AG04450 (cell line): ENCODE measurements at regions not wholly inside any gene's neighbourhood (a gene's known extent, or its start where the extent isn't known, plus 50 kb on each side); places are given as distances from the start of the nearest gene placed in this dataset.

ENCODE experiments used
- CTCF ChIA-PET: fragments of 300-600, 350-600 bp; formaldehyde crosslinking; extraction: SDS; loops from one replicate; lab custom pipeline; 2022; ENCODE audit warnings: antibody characterized with exemption, inconsistent platforms; lab: Charles Lee
- POLR2A ChIA-PET: fragments of 350-600 bp; formaldehyde crosslinking; extraction: SDS; loops from one replicate; lab custom pipeline; 2021; ENCODE audit warnings: antibody characterized with exemption, inconsistent platforms; lab: Yijun Ruan, JAX
- DNase-seq: peaks from one replicate; pipeline ENCODE4 v3.0.0-alpha.2; 2011; ENCODE audit warnings: low read depth, low spot score
- H3K27ac ChIP-seq: one replicate; pipeline ENCODE4 v1.5.1; 2012; ENCODE audit warnings: low read depth, low read length, control low read depth
- H3K27me3 ChIP-seq: one replicate; pipeline ENCODE4 v1.6.0; 2012; ENCODE audit warnings: low read length; ENCODE audit not compliant: control insufficient read depth, insufficient read depth
- H3K4me3 ChIP-seq: 2 replicates; pipeline ENCODE4 v1.5.1; 2011; ENCODE audit warnings: mild to moderate bottlenecking, low read depth, low read length, control low read depth
- H3K9me3 ChIP-seq: 2 replicates; pipeline ENCODE4 v1.5.1; 2012; ENCODE audit warnings: low read length; ENCODE audit not compliant: control insufficient read depth, insufficient read depth
- TF ChIP-seq, protein P1 (sequence below): IDR thresholded peaks from 2 replicates; pipeline ENCODE4 v1.5.1; 2011; ENCODE audit warnings: low read depth, low read length, control low read depth, inconsistent platforms

DNA sequence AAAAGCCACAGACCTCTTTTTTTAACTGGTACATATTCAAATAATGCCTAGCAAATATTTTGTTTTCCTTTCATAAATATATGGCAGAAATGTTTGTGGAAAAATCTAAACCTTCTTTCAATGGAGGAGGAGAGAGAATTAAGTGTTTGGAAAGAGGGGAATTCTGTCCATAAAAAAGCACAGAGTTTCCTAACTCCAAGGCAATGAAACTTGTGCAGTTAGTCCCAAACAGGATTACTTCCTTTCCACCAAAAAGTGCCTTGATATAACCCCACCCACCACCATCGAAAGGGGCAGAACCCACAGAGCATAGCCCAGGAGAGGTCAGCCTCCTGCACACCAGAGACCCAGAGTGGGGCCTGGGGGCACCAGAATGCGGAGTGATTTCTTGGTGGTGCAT is 106.3 kb downstream of the OGFRL1 start:
- TF ChIP-seq, protein P1, sequence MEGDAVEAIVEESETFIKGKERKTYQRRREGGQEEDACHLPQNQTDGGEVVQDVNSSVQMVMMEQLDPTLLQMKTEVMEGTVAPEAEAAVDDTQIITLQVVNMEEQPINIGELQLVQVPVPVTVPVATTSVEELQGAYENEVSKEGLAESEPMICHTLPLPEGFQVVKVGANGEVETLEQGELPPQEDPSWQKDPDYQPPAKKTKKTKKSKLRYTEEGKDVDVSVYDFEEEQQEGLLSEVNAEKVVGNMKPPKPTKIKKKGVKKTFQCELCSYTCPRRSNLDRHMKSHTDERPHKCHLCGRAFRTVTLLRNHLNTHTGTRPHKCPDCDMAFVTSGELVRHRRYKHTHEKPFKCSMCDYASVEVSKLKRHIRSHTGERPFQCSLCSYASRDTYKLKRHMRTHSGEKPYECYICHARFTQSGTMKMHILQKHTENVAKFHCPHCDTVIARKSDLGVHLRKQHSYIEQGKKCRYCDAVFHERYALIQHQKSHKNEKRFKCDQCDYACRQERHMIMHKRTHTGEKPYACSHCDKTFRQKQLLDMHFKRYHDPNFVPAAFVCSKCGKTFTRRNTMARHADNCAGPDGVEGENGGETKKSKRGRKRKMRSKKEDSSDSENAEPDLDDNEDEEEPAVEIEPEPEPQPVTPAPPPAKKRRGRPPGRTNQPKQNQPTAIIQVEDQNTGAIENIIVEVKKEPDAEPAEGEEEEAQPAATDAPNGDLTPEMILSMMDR, result no peak
- no peak overlapping the region for H3K27ac ChIP-seq
- ChIA-PET POLR2A (no interaction called here), CTCF (interaction anchor here (1.2 kb wide), 1 partner anchor 23 kb away, joined by 5 read pairs; no protein-coding TSS in a partner anchor)
- H3K9me3 ChIP-seq, result no peaks in the 10 kb centered on the region
- H3K4me3 ChIP-seq, result no peak overlapping the region
- no peaks in the 10 kb centered on the region for H3K27me3 ChIP-seq
- DNase-seq, result no peak

DNA sequence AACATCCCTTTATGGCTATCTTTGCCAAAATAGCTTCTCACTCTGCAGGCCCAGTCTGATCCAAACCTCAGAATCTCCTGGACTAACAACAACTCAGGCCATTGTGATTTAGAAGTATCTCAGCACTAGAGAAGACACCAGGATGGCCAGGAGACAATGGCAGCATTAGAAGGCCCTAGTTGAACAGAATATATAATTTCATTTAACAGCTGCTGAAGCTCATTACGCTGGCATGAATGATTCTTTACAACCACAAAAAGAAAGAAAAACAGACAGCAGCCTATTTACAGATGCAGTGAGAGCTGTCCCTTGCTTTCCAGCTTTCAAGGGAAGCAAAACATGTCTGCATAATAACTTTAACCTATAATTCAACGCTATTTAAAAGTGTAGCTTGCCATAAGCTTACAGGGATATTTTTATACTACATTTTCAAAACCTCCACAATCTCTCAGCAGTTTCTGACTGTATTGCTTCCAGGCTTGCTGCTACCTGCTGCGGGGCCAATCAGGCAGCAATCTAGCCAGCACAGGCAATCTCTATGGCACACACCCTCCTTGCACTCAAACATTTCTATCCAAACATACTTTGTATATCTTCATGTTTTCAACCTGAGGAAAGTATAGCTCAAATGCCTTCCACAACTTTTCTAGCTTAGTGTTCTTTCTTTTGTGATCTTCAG is 107.3 kb downstream of the OGFRL1 start:
- H3K9me3 ChIP-seq, result no peaks in the 10 kb centered on the region
- no peak overlapping the region for H3K4me3 ChIP-seq
- no peaks in the 10 kb centered on the region for H3K27me3 ChIP-seq
- ChIA-PET POLR2A (no interaction called here), CTCF (interaction anchor here (0.6 to 1.2 kb wide), 2 partner anchors 22 to 393 kb away, joined by 5 read pairs; no protein-coding TSS in a partner anchor)
- no peak overlapping the region for H3K27ac ChIP-seq
- DNase-seq, result no peak
- TF ChIP-seq, protein P1, result no peak

DNA sequence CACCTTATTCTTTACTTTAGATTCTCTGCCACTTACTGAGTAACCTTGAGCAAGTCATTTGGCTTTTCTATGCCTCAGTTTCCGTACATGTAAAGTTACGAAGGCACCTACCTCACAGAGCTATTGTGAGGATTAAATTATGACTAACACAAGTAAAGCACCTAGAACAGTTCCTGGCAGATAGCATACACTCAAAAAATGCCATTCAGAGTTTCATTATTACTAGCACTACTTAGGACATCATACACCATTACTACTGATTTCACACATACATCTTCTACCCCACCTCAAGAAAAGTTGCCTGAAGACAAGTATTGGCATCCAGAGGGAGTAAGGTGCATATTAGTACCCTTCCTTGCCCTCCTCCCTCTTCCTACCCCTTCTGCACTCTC is 107.8 kb downstream of the OGFRL1 start:
- Histone ChIP-seq H3K9me3 (no peaks in the 10 kb centered on the region), H3K27ac (no peak overlapping the region), H3K27me3 (no peaks in the 10 kb centered on the region), H3K4me3 (no peak overlapping the region)
- CTCF ChIA-PET, result interaction anchor here (0.6 to 1.2 kb wide), 2 partner anchors 22 to 394 kb away, joined by 5 read pairs; no protein-coding TSS in a partner anchor
- POLR2A ChIA-PET, result no interaction called here
- DNase-seq, result no peak
- TF ChIP-seq, protein P1, result no peak

DNA sequence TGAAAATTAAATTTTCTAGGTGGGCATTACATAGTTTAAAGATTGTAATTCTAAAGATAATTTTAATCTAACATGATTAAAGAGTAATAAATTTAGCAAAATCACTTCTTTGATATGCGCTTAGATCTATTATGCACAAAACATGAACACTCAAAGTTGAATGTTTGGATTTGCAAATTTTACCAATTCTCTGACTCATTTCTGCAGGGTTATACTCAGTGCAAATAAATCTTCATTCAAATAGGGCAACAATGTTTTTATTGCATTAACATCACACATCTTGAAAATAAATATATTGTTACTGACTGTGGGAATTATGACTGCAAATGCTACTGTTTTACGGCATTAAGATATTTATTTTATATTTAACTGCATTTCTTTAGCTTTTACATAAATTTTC is 110.7 kb downstream of the OGFRL1 start:
- ChIA-PET CTCF (no interaction called here), POLR2A (no interaction called here)
- H3K4me3 ChIP-seq, result no peak overlapping the region
- no peaks in the 10 kb centered on the region for H3K27me3 ChIP-seq
- TF ChIP-seq, protein P1, result no peak
- no peaks in the 10 kb centered on the region for H3K9me3 ChIP-seq
- no peak overlapping the region for H3K27ac ChIP-seq
- no peak for DNase-seq

DNA sequence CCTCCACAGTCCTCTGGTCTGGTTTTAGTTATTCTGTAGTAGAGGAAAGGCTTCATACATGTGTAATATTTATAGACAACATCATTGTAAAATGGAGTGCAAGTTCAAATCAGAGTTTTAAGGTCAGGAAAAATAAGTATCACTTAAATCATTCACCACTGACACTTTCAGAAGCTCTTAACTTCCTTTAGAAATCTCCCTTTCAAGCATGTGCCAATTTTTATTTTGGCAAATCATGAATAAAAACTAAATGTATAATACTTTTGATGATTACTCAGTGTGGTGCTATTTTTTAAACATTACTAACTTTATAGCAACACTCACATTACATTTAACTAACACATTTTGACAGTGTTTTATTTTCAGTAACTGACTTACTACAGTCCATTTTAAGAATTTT is 112.2 kb downstream of the OGFRL1 start:
- Histone ChIP-seq H3K9me3 (no peaks in the 10 kb centered on the region), H3K4me3 (no peak overlapping the region), H3K27ac (no peak overlapping the region), H3K27me3 (no peaks in the 10 kb centered on the region)
- DNase-seq, result no peak
- POLR2A ChIA-PET, result interaction anchor here (1.3 kb wide), 1 partner anchor 19 kb away, joined by 3 read pairs; no protein-coding TSS in a partner anchor
- CTCF ChIA-PET, result no interaction called here
- TF ChIP-seq, protein P1, result no peak
